ENCODE measurements at regions not wholly inside any gene's neighbourhood (a gene's known extent, or its start where the extent isn't known, plus 50 kb on each side); places are given as distances from the start of the nearest gene placed in this dataset.

DNA sequence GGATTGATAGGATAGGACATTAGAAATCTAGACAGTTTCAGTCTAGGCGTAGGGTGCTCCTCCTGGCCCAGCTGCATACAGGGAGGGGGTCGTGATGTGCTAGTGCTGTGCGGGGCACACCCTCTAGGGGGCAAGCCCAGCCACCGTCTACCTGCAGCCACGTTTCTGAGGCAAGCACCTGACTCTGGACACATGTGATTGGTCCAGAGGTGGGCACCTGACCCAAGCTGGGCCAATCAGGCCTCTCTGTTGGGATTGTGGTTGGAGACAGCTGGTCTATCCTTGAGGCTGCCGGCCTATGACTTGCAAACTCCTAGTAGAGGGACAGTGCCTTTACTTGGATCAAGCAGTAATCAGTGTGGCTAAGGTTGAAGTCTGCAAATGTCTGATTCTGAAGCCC is 317.1 kb downstream of the BMP7 start:
- in situ Hi-C loops (cut with MboI; ENCODE audit: low sequenced_read_pairs), result no loop called here

DNA sequence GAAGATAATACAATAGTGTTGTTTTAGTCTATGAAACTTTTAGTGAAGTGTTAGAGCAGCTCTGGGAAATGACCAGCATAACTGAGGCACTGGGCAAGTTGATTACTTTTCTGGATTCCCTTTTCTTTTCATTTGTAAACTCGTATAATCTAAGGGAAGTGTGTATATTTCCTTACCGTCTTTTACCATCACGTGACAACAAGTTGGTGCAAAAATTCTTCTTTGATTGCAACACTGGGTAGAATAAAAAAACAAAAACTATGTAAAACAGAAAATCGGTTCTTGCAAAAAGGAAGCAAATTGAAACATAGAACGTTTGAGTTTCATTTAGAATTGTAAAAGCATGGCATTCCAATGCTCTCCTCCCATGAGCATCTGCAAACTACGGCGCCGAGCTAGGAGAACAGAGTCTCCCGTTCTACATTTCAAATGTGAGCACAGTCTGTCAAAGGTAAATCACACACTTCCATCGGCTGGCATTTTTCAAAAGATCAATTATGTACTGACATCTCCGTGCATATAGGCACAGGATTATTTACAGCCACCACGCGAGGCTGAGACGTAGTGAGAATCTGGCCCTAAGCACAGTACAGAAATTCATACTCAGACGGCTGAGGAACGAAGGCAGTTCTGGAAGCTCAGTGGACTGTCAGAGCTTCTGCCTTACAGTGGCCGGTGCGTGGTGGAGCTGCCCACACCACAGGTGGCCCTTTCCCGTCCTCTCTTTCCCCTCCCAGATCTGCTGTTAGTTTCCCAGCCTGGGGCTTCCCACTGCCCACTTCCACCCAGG is 314.0 kb downstream of the BMP7 start:
- in situ Hi-C loops (cut with MboI; ENCODE audit: low sequenced_read_pairs), result loop anchor here (25.0 kb wide), 1 partner anchor 390 kb away; no protein-coding TSS in a partner anchor

DNA sequence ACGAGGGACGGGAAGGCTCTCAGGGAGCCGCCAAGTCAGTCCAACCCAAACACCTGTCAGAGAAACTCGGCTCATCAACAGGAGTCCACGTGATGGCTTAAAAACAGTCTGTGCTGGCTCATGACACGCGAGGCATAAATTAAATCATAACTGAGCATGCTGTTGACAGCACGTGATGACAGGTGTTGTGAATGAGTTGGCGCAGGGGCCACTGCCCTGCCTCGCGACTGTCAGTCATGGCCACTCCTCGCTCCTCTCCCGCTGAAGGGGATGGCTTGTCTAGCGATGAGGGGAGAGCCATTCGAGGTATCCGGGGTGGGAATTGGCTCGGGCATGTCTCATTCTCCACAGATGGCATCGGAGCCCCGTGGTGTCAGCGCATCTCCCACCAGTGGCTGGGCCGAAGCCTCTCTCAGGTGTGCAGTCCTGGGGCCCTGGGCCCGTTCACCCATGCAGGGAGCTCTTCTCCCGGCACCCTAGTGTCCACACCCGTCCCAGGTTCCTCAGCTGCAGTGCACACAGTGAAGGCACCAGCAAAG is 313.3 kb downstream of the BMP7 start:
- in situ Hi-C loops (cut with MboI; ENCODE audit: low sequenced_read_pairs), result loop anchor here (25.0 kb wide), 1 partner anchor 391 kb away; no protein-coding TSS in a partner anchor

DNA sequence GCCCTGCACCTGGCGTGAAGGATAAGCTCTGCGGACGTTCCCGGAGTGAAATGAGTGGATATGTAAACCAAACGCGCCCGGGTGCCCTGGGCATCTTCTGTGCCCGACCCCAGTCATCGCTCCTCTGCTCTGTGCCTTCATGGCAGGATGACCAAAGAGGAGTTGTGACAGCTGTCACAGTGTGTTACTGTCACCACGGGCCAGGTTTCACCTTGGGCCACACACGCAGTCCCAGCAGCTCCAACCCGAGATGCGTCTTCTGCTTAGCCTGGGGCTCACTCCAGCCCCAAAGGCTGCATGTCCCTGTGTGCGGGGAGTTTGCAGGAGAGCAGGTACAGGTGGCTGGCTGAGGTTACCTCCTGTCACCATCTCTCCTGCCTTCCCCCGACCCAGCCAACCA is 311.6 kb downstream of the BMP7 start:
- in situ Hi-C loops (cut with MboI; ENCODE audit: low sequenced_read_pairs), result loop anchor here (25.0 kb wide), 1 partner anchor 392 kb away; no protein-coding TSS in a partner anchor

DNA sequence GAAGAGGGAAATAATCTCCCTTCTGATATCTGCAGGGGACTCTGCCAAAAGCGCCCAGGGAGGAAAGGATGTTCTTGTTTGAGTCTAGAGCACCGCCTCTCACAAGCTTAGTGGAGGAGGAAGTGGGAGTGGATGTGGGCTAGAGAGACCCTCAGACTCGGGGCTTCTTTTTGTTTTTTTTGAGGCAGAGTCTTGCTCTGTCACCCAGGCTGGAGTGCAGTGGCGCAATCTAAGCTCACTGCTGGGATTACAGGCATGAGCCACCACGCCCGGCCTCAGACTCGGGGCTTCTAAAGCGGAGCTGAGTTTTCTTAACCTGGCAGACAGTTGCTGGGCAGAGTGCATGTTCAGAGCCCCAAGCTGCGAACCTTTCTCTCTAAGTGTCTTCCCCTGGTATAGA is 310.8 kb downstream of the BMP7 start:
- in situ Hi-C loops (cut with MboI; ENCODE audit: low sequenced_read_pairs), result loop anchor here (25.0 kb wide), 1 partner anchor 393 kb away; no protein-coding TSS in a partner anchor

DNA sequence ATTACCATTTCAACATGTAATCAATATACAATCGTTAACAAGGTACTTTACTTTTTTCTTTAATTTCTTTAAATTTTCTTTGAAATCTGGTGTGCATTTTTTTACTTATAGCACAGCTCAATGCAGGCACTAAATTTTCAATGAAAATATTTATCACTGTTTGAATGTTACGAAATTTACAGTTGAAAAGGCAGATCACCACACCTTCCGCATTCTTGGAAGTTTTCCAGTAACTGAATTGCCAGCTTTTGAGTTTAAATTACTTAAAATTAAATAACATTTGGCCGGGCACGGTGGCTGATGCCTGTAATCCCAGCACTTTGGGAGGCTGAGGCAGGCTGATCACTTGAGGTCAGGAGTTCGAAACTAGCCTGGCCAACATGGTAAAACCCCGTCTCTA is 309.9 kb downstream of the BMP7 start:
- in situ Hi-C loops (cut with MboI; ENCODE audit: low sequenced_read_pairs), result loop anchor here (25.0 kb wide), 1 partner anchor 394 kb away; no protein-coding TSS in a partner anchor

DNA sequence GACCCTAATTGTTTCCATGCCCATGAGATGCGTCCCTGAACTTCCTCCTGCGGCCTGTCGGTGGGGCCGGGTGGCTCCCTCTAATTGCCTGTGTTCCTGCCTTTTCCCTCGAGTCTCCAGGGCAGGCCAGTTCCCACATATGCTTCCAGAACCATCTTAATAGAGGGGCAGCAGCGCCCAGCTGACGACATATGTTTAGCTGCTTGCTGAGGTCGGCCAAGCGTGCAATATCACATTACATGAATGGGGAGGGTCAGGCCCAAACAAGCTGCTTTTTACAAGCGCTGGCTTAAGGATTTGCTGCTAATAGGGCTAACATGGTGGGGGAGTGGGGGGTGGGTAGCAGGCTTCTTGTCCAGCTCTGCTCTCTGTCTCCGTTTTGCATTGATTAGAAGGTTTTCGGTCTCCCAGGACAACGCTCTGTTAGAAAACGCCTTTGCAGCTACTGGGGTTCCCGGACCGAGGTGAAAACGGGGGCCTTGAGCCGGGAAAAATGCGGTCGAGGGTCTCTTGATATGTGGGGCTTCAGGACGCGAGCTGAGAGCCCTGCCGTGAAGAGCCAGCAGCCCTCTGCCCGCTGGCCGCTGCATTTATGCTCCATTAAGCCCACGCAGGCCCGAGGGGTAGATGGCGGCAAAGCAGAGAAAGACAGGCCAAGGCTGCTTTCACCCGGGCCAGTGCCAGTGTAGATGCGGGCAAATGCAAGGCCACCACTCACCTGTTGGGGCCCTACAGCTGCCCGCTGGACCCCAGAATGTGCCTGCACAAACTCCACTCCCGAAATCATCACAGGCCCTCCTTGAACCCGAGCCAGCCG is 308.5 kb downstream of the BMP7 start:
- in situ Hi-C loops (cut with MboI; ENCODE audit: low sequenced_read_pairs), result loop anchor here (25.0 kb wide), 1 partner anchor 396 kb away; no protein-coding TSS in a partner anchor

DNA sequence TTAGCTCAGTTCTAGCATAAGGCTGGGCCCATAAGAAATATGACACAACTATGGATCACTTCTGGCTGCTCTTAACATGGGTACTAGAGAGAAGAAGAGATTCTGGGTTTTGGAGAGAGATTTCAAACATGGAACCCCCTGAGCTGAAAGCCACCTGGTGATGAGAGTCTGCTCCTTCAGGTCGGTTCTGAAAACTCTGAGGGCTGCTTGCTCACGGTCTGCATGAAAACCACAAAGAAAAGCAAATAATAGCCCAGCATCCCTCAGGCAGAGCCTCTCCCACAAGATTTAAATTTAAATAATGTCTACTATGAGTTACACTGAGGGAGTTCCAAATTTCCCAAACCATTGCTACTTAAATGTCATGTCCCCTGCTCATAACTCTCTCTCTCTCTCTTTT is 301.5 kb downstream of the BMP7 start:
- in situ Hi-C loops (cut with MboI; ENCODE audit: low sequenced_read_pairs), result loop anchor here (25.0 kb wide), 1 partner anchor 403 kb away; no protein-coding TSS in a partner anchor

DNA sequence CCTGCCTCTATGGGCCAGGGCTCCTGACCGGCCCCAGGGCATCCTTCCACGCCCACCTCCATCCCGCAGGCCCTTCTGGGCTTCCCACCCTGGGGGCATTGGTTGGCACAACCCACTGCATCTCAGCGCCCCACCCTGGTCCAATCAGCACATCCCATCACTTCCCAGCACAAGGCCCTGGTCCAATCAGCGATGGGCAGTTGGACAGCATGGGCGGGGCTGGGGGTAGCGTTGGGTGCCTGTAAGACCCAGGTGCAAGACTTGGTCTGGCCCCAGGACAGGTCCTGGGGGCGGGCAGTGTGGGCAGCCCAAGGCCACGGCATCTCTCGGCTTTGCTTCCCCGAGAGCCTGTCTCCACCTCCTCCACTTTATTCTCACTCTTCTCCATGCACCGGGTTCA is 298.5 kb downstream of the BMP7 start:
- in situ Hi-C loops (cut with MboI; ENCODE audit: low sequenced_read_pairs), result loop anchor here (25.0 kb wide), 1 partner anchor 406 kb away; no protein-coding TSS in a partner anchor

DNA sequence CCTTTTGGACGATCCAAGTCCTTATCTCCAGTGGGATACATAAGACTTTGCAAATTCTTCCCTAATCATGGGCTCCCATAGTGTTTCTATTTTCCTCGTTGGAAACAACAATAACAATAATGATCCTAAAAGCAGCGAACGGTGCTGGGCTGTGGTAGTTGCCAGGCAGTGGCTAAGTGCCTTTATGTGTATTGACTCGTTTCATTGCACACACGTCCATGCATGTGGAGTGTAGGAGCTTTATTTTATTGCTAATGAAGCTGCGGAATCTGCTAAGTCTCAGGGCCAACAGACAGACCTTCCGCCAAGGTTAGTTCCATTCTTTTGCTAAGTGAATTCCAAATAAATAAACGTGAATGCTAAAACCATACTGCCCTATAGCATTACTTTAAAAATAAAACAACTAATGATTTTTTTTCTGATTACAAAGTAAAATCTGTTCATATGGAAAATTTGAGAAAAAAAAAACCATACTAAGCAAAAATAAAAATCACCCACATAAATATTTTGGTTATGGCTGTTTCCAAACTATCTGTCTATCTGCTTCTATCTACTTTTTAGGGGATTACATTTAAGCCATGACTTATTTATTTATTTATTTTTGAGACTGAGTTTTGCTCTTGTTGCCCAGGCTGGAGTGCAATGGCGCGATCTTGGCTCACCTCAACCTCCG is 297.9 kb downstream of the BMP7 start:
- in situ Hi-C loops (cut with MboI; ENCODE audit: low sequenced_read_pairs), result loop anchor here (25.0 kb wide), 1 partner anchor 406 kb away; no protein-coding TSS in a partner anchor

DNA sequence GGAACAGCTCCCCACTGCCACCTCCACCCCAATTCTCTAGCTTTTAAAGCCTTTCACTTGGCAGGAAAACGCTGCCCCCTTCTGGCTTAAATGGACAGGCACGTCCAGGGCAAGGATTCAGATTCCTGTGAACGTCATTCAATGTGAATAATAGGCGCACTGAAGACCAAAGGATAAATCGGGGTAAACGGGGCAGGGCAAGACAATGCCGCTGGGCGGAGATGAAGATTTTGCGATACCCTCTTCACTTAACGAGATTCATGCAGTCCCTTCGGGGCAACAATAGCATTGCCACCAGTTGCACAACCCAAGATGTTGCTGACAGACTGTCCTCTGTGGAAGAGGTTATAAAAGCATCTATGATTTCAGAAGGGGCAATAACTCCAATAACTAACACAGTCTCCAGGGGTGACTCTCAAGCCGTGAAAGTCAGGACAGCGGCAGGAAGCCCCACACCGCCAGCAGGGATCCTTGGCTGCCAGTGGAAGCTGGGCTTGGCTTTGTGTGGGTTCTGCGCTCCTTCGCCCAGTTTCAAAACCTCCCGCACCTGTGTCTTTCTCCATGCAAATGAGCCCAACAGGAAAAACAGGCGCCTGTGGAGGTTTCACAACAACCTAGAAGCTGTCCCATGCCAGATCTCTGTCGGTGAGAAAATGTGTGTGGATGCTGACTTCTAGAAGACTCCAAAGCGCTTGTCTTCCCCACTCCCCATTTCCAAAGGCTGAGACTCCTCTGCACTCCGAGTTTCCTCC is 291.8 kb downstream of the BMP7 start:
- in situ Hi-C loops (cut with MboI; ENCODE audit: low sequenced_read_pairs), result loop anchor here (25.0 kb wide), 1 partner anchor 412 kb away; no protein-coding TSS in a partner anchor

DNA sequence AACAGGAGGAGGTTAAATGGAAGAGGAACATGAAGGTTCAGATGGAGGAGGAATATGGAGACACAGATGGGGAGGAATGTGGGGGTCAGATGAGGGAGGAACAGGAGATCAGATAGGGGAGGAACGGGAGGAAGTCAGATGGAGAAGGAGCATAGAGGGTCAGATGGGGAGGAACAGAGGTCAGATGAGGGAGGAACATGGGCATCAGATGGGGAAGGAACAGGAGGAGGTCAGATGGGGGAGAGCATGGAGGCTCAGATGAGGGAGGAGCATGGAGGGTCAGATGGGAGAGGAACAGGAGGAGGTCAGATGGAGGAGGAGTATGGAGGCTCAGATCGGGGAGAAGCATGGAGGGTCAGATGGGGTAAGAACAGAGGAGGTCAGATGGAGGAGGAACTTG is 290.6 kb downstream of the BMP7 start:
- in situ Hi-C loops (cut with MboI; ENCODE audit: low sequenced_read_pairs), result no loop called here

DNA sequence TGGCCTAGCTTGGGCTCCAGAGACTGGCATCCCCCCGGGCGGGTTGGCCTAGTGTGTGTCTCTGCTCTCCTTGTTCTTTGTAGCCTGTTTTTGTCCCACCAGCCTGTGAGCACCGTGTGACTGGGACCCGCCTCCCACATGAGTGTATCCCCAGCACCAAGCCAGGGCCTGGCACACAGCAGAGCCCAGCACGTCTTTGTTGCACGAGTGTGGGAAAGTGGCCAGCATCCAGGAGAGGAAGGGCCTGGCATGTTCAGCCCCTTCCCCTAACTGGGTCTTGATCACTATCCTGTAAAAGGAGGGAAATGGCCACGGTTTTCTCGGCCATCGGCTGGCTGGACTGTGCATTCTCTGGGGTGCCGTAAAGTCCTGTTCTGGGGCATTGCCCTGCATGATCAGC is 290.1 kb downstream of the BMP7 start:
- in situ Hi-C loops (cut with MboI; ENCODE audit: low sequenced_read_pairs), result no loop called here

DNA sequence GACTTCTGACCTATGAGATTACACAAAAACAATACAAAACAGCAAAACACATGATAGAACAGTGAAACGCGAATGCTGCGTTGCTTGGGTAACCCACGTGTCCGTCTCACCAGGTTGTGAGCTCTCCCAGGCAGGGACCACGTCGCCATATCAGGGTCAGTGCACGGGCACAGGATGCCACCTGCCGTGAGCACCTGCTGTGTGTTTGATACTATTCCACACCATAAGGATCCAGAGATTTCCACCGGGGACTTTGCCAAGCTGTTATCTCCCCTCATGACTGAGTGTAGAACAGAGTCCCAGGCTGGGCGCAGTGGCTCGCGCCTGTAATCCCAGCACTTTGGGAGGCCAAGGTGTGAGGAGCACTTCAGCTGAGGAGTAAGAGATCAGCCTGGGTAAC is 288.0 kb downstream of the BMP7 start:
- in situ Hi-C loops (cut with MboI; ENCODE audit: low sequenced_read_pairs), result no loop called here

DNA sequence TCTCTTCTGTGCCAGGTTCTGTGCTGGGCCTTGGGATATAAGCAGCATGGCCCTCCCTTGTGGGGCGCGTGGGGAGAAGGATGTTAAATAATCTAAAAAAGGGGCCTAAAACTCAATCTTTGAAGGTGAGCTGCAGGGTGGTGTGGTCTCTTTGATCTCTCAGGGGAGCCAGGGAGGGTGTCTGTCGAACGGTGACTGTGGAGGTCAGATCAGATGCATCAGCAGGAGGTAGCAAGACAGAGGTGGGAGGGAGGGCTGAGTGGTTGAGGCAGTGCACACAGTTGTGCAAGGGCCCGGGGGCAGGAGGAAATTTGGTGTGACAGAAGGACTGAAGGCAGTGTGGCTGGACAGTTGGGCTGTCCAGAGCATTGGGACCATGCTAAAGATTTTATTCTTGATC is 287.3 kb downstream of the BMP7 start:
- in situ Hi-C loops (cut with MboI; ENCODE audit: low sequenced_read_pairs), result no loop called here

DNA sequence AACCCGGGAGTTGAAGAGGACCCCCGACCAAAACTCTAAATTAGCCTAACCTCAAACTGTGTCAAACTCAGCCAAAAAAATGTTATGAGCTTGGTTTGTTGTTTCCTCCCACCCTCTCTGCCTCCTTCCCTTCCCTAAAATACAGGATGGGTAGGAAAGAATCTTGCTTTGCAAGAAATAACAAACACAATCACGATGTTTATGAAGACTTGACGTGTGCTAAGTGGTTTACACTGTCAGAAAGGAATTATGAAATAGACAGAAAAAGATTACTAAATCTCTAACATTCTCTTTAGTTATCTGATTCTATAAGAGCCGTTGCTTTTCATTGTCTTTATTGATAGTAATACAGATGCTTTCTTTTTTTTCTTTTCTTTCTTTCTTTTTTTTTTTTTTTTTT is 285.1 kb downstream of the BMP7 start:
- in situ Hi-C loops (cut with MboI; ENCODE audit: low sequenced_read_pairs), result no loop called here

DNA sequence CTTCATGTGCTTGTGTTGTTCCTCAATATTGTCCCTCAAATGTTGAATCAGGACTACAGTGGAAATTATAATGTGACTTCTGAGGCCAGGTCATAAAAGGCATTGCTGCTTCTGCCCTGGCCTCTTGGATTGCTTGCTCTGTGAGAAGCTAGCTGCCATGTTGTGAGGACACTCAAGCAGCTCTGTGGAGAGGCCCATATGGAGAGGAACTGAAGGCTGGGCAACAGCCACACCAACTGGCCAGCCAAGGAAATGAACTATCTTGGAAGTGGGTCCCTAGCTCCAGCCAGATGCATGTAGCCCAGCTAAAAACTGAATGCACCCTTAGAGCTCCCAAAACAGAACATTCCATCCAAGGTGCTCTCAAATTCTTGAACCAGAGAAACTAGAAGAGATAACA is 282.6 kb downstream of the BMP7 start:
- in situ Hi-C loops (cut with MboI; ENCODE audit: low sequenced_read_pairs), result no loop called here

DNA sequence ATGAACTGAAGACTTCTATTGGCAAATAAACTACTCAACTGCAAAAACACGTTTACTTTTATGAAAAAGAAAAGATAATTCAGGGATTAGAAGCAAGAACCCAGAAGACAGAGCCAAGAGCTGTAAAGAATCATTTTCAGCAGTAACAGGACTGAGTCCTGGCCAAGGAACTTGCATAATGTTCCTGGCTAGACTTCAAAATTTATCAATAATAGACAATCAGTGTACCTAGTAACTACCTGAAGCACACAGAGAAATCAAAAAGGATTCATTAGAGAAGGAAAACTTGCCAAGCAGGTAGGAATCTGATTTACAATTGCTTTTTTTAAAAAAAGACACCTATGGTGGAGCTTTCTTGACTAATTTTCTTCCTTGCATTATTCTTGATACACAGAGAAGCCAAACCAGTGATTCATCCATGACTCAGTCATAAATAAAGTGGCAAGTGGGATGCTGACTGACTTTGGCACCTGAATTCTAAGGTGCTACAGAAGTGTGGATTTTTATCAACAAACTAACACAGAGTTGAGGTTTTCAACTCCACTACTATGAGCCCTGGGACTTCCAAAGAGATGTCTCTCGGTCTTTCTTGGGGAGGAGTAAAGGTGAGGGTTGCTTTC is 281.3 kb downstream of the BMP7 start:
- in situ Hi-C loops (cut with MboI; ENCODE audit: low sequenced_read_pairs), result no loop called here

DNA sequence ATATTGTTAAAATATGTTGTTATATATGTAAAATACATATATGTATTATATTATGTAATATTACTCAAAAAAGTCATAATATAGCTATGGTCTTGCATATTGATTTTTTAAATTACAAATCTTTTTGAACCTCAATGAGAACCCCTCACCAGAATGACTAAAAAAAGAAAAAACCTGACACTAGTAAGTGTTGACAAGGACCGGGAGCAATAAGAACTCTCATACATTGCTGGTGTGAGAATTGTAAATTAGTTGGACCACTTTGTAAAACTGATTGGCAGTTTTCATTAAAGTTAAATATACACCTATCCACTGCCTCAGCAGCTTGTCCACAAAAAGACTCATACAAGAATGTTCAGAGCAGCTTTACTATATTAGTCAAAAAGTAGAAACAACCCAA is 280.0 kb downstream of the BMP7 start:
- in situ Hi-C loops (cut with MboI; ENCODE audit: low sequenced_read_pairs), result no loop called here
